Stomach (tissue), 4 donors: ENCODE measurements at regions not wholly inside any gene's neighbourhood (a gene's known extent, or its start where the extent isn't known, plus 50 kb on each side); places are given as distances from the start of the nearest gene placed in this dataset.
"Not testable (repeated sequence)": the region's sequence is repeated elsewhere in the genome, so short reads cannot be mapped to it uniquely, and the experiment has no call there.

Experiments
- EP300 ChIP-seq: sonication (generic); formaldehyde crosslinking; IDR thresholded peaks from one replicate; pipeline ENCODE4 v1.6.1; 2017; ENCODE audit warnings: antibody characterized with exemption
- TF ChIP-seq, protein P1 (sequence below), 7 experiments: fragments of 450-650 bp in 4 of 7; fragments of 200-600 bp in 3 of 7; sonication (generic) in 3 of 7; IDR thresholded peaks; one replicate each; pipeline ENCODE4 v1.5.1; 2016 to 2019; ENCODE audit warnings: antibody characterized with exemption in 7 of 7, control low read depth in 2 of 7, mild to moderate bottlenecking in 1 of 7

DNA sequence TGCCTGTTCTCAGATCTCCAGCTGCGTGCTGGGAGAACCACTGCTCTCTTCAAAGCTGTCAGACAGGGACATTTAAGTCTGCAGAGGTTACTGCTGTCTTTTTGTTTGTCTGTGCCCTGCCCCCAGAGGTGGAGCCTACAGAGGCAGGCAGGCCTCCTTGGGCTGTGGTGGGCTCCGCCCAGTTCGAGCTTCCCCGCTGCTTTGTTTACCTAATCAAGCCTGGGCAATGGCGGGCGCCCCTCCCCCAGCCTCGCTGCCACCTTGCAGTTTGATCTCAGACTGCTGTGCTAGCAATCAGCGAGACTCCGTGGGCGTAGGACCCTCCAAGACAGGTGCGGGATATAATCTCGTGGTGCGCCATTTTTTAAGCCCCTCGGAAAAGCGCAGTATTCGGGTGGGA is 125.8 kb downstream of the ACTBL2 start:
- not testable (repeated sequence) for TF ChIP-seq EP300
- TF ChIP-seq, protein P1, sequence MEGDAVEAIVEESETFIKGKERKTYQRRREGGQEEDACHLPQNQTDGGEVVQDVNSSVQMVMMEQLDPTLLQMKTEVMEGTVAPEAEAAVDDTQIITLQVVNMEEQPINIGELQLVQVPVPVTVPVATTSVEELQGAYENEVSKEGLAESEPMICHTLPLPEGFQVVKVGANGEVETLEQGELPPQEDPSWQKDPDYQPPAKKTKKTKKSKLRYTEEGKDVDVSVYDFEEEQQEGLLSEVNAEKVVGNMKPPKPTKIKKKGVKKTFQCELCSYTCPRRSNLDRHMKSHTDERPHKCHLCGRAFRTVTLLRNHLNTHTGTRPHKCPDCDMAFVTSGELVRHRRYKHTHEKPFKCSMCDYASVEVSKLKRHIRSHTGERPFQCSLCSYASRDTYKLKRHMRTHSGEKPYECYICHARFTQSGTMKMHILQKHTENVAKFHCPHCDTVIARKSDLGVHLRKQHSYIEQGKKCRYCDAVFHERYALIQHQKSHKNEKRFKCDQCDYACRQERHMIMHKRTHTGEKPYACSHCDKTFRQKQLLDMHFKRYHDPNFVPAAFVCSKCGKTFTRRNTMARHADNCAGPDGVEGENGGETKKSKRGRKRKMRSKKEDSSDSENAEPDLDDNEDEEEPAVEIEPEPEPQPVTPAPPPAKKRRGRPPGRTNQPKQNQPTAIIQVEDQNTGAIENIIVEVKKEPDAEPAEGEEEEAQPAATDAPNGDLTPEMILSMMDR (IDR thresholded peaks at IDR 0.05): not testable (repeated sequence)
